HS-5 (cell line): ENCODE measurements at regions not wholly inside any gene's neighbourhood (a gene's known extent, or its start where the extent isn't known, plus 50 kb on each side); places are given as distances from the start of the nearest gene placed in this dataset.
"Not testable (repeated sequence)": the region's sequence is repeated elsewhere in the genome, so short reads cannot be mapped to it uniquely, and the experiment has no call there.

ENCODE experiments used
- DNase-seq: peaks from one replicate; pipeline ENCODE4 v3.0.0-alpha.2; 2012; ENCODE audit warnings: low read depth

- peak; percentile 72 for DNase-seq
Observed at GRCh38 chr13:49859560-49859959, 67.1 kb upstream of the KPNA3 start.

- peak; percentile 80 for DNase-seq
Observed at GRCh38 chr13:49858178-49858856, 65.8 kb upstream of the KPNA3 start.

- no peak for DNase-seq
Observed at GRCh38 chr13:49855930-49856329, 63.4 kb upstream of the KPNA3 start.

- DNase-seq: no peak
Observed at GRCh38 chr13:49853535-49853934, 61.1 kb upstream of the KPNA3 start.

GRCh38 chr13:49852460-49852859 is 60.0 kb upstream of the KPNA3 start:
- not testable (repeated sequence) for DNase-seq

DNA sequence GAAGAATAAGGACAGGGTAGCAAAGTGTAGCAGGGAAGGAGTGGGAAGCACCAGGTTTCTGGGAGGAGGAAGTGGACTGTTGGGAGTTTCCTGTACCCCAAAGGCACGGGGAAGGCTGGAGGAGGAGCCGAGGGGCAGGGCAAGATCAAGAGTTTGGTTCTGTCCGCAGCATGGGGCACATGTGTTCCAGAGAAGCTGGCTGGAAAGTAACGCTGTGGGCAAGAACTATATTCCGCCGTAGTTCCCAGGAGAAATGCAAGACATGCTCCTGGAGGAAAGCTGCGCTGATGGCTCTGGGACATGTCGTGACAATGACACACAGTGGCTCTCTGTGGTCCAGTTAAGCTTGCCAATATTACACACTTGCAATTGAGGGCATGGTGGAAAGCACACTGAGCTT is 51.7 kb upstream of the KPNA3 start:
- DNase-seq: no peak
